ENCODE measurements at regions not wholly inside any gene's neighbourhood (a gene's known extent, or its start where the extent isn't known, plus 50 kb on each side); places are given as distances from the start of the nearest gene placed in this dataset.

DNA sequence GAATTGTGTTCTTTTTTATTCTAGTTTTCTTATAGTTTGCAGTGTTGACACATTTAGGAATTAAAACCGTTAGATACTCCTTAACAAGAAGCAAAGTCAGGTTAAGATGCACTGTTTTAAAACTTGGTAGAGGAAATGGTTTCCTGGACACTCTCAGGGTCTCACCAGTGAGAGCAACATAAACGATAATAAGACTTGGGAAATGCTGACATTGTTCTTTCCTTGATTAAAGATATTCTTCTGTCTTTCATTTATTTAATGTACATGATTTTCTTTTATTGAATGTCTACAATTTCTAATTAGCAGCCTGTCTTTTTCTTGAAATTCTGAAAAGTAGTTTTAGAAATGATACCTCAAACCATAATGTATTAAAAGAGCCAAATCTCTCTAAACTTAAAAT, 707.9 kb upstream of the CHD1 start:
- H4K20me1 ChIP-seq (ENCODE audit: insufficient read depth, low read length) = no peaks in the 10 kb centered on the region
- H3K4me1 ChIP-seq (ENCODE audit: low read length) = no peaks in the 10 kb centered on the region
- no peak for DNase-seq
- no peaks in the 10 kb centered on the region for H3F3A ChIP-seq (ENCODE audit: insufficient read depth, low read length)
- H3K9me2 ChIP-seq (replicated peaks; ENCODE audit: insufficient read depth, low read length) = no peaks in the 10 kb centered on the region
- H3K4me2 ChIP-seq (ENCODE audit: low read depth, low read length) = no peak overlapping the region
- H3K79me2 ChIP-seq (ENCODE audit: low read length) = no peaks in the 10 kb centered on the region
- H3K9ac ChIP-seq (ENCODE audit: low read length) = no peak overlapping the region
- TF ChIP-seq EZH2phosphoT487 (IDR thresholded peaks at IDR 0.05; ENCODE audit: low read length) (no peak), EZH2 (optimal IDR thresholded peaks at IDR 0.05; ENCODE audit: low read depth, low read length) (no peak)
- TF ChIP-seq, protein P1, sequence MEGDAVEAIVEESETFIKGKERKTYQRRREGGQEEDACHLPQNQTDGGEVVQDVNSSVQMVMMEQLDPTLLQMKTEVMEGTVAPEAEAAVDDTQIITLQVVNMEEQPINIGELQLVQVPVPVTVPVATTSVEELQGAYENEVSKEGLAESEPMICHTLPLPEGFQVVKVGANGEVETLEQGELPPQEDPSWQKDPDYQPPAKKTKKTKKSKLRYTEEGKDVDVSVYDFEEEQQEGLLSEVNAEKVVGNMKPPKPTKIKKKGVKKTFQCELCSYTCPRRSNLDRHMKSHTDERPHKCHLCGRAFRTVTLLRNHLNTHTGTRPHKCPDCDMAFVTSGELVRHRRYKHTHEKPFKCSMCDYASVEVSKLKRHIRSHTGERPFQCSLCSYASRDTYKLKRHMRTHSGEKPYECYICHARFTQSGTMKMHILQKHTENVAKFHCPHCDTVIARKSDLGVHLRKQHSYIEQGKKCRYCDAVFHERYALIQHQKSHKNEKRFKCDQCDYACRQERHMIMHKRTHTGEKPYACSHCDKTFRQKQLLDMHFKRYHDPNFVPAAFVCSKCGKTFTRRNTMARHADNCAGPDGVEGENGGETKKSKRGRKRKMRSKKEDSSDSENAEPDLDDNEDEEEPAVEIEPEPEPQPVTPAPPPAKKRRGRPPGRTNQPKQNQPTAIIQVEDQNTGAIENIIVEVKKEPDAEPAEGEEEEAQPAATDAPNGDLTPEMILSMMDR (IDR thresholded peaks at IDR 0.05; ENCODE audit: low read length) = no peak
- no peak overlapping the region for H2AFZ ChIP-seq (ENCODE audit: low read length)
- H3K9me3 ChIP-seq (replicated peaks; ENCODE audit: insufficient read depth, low read length) = no peaks in the 10 kb centered on the region; the same call in 1 of the 2 replicates
- H3K4me3 ChIP-seq (ENCODE audit: low read length) = no peak overlapping the region
- H3K27me3 ChIP-seq (replicated peaks; ENCODE audit: insufficient read depth, low read length) = no peaks in the 10 kb centered on the region
- no peaks in the 10 kb centered on the region for H3K36me3 ChIP-seq (replicated peaks; ENCODE audit: insufficient read depth, low read length)
- no peak overlapping the region for H3K27ac ChIP-seq (ENCODE audit: low read length)

DNA sequence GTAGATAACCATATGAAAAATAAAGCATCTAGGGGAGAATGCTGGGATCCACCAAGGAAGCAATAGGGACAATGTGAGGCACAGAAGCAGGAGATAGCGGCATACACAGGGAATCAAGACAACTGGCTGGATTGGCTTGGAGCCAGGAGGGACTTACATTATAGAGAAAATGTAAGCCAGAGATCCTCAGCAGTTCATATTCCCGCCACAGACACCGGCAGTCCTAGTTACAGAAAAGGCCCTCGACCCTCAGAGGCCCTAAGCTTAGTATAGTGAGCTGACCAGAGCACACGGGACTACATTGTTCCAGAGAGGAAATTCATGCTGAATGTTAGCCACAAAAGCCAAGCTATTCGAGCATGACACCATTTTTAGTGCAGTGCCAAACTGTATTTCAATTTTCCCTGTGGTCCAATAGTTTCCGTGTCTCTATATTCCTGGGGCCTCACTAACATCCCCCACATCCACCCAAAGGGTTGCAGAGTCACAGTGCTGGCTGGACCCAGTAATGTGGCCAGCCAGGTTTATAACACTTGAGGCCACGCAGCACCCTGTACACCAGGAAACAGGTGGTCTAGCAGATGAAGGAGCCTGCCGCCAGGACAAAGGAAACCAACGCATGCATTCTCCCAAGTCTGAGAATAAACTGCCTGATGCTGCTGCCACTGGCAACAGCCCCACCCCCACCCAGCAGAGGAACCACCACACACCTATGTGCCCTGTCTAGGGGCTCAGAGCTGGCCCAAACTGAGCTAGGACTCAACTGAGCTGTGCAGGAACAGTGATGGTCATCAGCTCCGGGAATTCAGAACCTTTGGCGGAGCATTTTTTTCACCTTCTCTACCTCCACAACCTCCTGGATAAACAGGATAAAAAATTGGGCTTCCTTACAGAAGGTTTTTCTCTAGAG, 693.2 kb upstream of the CHD1 start:
- Histone ChIP-seq H3K27ac (ENCODE audit: low read length) (no peak overlapping the region), H4K20me1 (ENCODE audit: insufficient read depth, low read length) (no peaks in the 10 kb centered on the region), H3K4me3 (ENCODE audit: low read length) (no peak overlapping the region), H3K9me2 (replicated peaks; ENCODE audit: insufficient read depth, low read length) (no peaks in the 10 kb centered on the region), H2AFZ (ENCODE audit: low read length) (no peak overlapping the region), H3K4me1 (ENCODE audit: low read length) (no peaks in the 10 kb centered on the region), H3K36me3 (replicated peaks; ENCODE audit: insufficient read depth, low read length) (no peaks in the 10 kb centered on the region), H3K9me3 (replicated peaks; ENCODE audit: insufficient read depth, low read length) (no peaks in the 10 kb centered on the region), H3K79me2 (ENCODE audit: low read length) (no peaks in the 10 kb centered on the region), H3K27me3 (replicated peaks; ENCODE audit: insufficient read depth, low read length) (no peaks in the 10 kb centered on the region), H3K4me2 (ENCODE audit: low read depth, low read length) (no peak overlapping the region), H3F3A (ENCODE audit: insufficient read depth, low read length) (no peaks in the 10 kb centered on the region), H3K9ac (ENCODE audit: low read length) (no peak overlapping the region)
- TF ChIP-seq, protein P1 (IDR thresholded peaks at IDR 0.05; ENCODE audit: low read length) = no peak
- TF ChIP-seq EZH2 (optimal IDR thresholded peaks at IDR 0.05; ENCODE audit: low read depth, low read length) = no peak
- no peak for TF ChIP-seq EZH2phosphoT487 (IDR thresholded peaks at IDR 0.05; ENCODE audit: low read length)
- DNase-seq = no peak

DNA sequence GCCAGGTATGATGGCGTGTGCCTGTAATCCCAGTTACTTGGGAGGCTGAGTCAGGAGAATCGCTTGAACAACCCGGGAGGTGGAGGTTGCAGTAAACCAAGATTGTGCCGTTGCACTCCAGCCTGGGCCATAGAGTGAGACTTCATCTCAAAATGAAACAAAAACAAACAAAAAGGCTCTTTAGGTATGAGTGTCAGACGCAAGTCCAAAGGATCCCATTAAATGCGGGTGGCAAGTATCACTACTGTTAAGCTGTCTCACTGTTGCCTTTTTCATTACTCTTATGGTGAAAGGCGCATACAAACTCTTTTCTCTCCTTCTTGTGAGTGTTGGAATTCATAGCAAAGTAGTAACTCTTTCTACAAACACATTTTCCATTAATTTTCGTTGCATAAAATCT, 688.5 kb upstream of the CHD1 start:
- H3K9me3 ChIP-seq (replicated peaks; ENCODE audit: insufficient read depth, low read length) = no peaks in the 10 kb centered on the region
- no peak overlapping the region for H3K4me2 ChIP-seq (ENCODE audit: low read depth, low read length)

More for the DNA sequence above, 688.5 kb upstream of the CHD1 start:
- Histone ChIP-seq H2AFZ (ENCODE audit: low read length) (no peak overlapping the region), H3K9ac (ENCODE audit: low read length) (no peak overlapping the region), H3K79me2 (ENCODE audit: low read length) (no peaks in the 10 kb centered on the region), H3K9me2 (replicated peaks; ENCODE audit: insufficient read depth, low read length) (no peaks in the 10 kb centered on the region), H4K20me1 (ENCODE audit: insufficient read depth, low read length) (no peaks in the 10 kb centered on the region), H3K27me3 (replicated peaks; ENCODE audit: insufficient read depth, low read length) (no peaks in the 10 kb centered on the region), H3K27ac (ENCODE audit: low read length) (no peak overlapping the region), H3K4me3 (ENCODE audit: low read length) (no peak overlapping the region), H3F3A (ENCODE audit: insufficient read depth, low read length) (no peaks in the 10 kb centered on the region), H3K36me3 (replicated peaks; ENCODE audit: insufficient read depth, low read length) (no peaks in the 10 kb centered on the region), H3K4me1 (ENCODE audit: low read length) (no peaks in the 10 kb centered on the region)
- no peak for DNase-seq
- TF ChIP-seq EZH2phosphoT487 (IDR thresholded peaks at IDR 0.05; ENCODE audit: low read length) = no peak
- TF ChIP-seq EZH2 (optimal IDR thresholded peaks at IDR 0.05; ENCODE audit: low read depth, low read length) = no peak
- TF ChIP-seq, protein P1 (IDR thresholded peaks at IDR 0.05; ENCODE audit: low read length) = no peak

Measured in MM.1S (cell line).